HG03342 (cell line): ENCODE measurements at regions not wholly inside any gene's neighbourhood (a gene's known extent, or its start where the extent isn't known, plus 50 kb on each side); places are given as distances from the start of the nearest gene placed in this dataset.
"Not testable (repeated sequence)": the region's sequence is repeated elsewhere in the genome, so short reads cannot be mapped to it uniquely, and the experiment has no call there.

Source experiments
- ATAC-seq: cut with Tn5 transposase; IDR thresholded peaks from one replicate; pipeline ENCODE4 v1.9.1; 2021; ENCODE audit warnings: mild to moderate bottlenecking, moderate library complexity; ENCODE audit not compliant: unreplicated experiment

- ATAC-seq = no peak
Observed at GRCh38 chr2:58794916-58795315, 553.8 kb upstream of the FANCL start.

DNA sequence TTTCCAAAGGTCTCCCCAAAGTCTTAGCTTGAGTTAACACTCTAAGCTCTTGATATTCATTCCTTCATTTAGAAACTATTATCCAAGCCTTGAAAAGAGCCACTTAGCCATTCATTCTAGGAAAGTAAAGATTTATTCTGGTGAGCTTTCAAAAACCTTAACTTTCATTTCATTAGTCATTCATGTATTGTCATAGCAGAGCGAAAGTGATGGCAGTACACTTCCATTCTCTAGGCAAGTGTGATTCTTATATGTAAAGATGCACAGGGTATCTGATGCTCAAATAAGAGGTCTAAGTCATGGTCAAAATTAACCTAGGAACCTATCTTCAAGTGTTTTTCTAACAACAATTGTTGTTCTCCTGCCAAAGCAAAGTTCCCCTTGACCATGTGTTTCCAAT, 553.0 kb upstream of the FANCL start:
- peak; percentile 73 for ATAC-seq

GRCh38 chr2:58788402-58788801, 547.3 kb upstream of the FANCL start:
- peak; percentile 64 for ATAC-seq

GRCh38 chr2:58770846-58771245, 529.7 kb upstream of the FANCL start:
- no peak for ATAC-seq

- ATAC-seq = no peak
Observed at GRCh38 chr2:58769864-58770234, 528.7 kb upstream of the FANCL start.

GRCh38 chr2:58769111-58769863, 528.2 kb upstream of the FANCL start:
- no peak for ATAC-seq

- no peak for ATAC-seq
Observed at GRCh38 chr2:58768715-58769080, 527.6 kb upstream of the FANCL start.

DNA sequence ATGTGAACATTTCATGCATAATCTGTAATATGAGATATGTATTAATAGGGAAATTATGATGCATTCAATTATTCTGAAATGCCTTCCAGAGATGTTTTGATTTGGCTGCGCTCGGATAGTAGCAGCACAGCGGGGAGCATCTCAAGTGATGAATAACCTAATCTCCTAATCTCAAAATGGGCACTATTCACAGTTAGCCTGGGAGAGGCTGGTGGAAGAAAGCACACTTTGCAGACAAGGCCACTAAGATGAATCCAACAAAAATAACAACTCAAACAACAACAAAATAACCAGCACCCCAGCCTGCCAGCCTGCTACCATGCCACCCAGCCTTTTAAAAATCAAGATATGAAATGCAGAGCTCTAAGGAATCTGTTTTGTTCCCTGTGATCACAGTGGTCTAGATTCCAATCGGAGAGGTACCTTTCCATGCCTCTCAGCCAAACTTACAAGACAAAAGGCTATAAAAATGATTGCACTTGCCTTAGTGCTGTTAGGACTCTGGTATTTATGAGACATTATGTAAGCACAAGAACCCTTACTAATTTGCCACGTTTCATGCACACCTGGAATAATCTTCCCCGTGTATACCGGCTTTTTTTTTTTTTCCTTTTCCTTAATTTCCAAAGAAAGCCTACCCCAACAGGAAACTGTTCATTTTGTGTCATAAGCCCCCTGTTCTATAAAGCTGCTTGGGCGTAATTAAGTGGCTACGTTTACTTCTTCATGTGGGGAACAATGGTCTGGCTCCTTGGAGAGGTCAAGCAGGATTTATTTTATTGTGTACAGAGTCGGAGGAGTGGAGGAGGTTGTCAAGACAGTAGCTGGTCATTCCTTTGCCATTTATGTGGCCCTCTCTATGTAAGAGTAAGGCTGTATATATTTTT, 526.9 kb upstream of the FANCL start:
- ATAC-seq = no peak

- no peak for ATAC-seq
Observed at GRCh38 chr2:58764338-58765104, 523.4 kb upstream of the FANCL start.

DNA sequence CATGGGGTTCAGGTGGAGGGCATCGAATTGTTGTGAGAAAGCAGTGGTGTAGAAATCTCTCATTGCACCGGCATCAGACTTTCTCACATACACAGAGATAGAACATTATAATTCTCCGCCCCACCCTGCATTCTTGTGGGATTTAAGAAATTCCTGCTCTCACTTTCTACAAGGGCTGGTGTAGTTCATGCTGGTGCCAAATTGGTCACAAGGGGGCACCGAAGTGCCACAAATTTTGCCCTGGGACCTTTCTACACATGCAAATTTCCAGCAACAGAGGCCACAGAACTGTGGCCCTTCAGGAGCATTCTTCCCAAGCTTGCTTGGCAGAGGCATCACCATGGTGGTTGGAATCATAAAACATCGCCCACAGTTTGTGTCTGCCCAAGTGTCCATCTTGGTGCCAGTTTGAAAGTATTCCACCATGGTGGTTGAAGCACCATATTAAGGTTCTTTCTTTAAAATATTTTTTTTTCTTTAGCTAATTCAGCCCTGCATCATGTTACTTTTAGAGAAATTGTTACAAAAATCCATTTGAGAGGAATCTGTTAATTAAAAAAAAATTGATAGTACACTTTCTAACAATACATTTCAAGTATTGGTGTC, 521.2 kb upstream of the FANCL start:
- peak; percentile 77 for ATAC-seq

DNA sequence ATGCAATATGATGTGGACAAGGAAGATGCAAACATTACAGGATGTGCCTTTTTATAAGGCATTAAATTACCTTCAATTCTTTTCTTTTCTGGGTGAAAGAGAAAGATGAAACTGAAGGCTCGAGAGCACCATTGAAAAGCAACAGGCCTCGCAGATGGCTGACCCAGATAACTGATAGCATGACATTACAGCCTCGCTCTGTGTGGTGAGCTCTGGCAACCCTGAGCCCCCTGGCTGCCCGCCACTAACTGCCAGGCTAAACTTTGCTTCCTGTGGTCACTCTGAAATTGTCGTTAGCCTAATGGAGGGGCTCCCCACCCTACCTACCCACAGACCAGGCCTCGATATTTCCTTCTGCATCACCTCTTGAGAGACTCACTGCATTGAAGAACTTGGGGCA, 516.8 kb upstream of the FANCL start:
- no peak for ATAC-seq

DNA sequence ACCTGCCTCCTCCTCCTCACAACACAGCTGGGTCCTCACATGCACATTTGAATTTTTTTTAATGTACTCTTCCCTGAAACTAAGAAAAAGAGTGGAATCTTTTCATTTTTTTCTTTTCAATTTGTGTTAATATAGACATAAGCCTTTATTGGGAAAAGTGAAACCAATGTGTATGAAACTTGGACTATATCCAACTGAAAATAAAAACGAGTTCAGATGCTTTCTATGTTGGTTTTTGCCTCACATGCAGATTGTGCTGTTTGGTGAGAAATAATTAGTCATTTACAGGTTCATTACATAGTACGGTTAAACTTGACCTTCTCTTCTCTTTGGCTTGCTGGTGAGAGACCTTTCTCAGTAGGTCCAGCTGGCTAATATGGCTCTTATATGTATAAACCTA, 515.2 kb upstream of the FANCL start:
- ATAC-seq = no peak

GRCh38 chr2:58752507-58752906, 511.4 kb upstream of the FANCL start:
- not testable (repeated sequence) for ATAC-seq

DNA sequence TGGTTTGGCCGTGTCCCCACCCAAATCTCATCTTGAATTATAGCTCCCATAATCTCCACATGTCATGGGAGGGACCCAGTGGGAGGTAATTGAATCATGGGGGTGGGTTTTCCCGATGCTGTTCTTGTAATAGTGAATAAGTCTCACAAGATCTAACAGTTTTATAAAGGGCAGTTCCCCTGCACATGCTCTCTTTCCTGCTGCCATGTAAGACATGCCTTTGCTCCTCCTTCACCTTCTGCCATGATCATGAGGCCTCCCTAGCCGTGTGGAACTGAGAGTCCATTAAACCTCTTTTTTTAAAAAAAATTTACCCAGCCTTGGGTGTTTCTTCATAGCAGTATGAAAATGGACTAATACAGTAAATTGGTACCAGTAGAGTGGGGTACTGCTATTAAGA, 510.6 kb upstream of the FANCL start:
- not testable (repeated sequence) for ATAC-seq

- ATAC-seq = no peak
Observed at GRCh38 chr2:58749041-58749440, 507.9 kb upstream of the FANCL start.

- not testable (repeated sequence) for ATAC-seq
Observed at GRCh38 chr2:58745334-58745733, 504.2 kb upstream of the FANCL start.

DNA sequence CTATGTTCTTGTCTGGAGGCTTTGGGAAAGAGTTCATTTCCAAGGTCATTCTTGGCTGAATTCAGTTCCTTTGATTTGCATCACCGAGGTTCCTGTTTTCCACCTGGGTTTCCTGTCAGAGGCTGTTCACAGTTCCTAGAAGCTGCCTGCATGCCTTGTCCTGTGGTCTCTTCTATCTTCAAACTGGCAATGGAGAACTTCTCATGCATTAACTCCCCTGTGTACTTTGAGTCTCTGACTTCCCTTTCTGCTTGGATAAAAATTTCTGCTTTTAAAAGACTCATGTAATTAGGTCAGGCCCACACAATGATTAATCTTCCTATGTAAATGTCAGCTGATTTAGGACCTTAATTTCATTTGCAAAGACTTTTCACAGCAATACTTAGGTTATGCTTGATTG, 499.3 kb upstream of the FANCL start:
- no peak for ATAC-seq

DNA sequence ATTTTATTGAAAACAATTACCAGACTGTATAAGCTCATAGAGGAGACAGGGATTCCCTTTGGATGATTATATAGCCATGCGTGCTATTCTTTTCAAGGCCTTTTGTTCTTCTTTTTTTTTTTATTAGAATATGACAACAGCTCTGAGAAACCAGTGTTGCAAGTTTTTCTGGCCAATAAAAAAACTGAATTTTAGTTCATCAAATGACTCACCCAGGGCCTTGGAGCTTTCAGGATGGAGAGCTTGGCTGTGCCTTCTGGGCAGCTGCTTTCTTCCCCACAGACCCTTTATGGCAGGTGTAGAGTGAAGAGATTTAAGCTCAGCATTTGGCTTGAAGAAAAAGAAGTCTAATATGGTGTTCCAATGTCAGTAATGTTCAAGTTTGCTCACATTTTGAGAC, 497.9 kb upstream of the FANCL start:
- ATAC-seq = no peak

- ATAC-seq = no peak
Observed at GRCh38 chr2:58734365-58734764, 493.2 kb upstream of the FANCL start.

- ATAC-seq = no peak
Observed at GRCh38 chr2:58732999-58733398, 491.9 kb upstream of the FANCL start.

- no peak for ATAC-seq
Observed at GRCh38 chr2:58731488-58731869, 490.4 kb upstream of the FANCL start.
